Fibroblast of villous mesenchyme (primary cell): ENCODE measurements at regions not wholly inside any gene's neighbourhood (a gene's known extent, or its start where the extent isn't known, plus 50 kb on each side); places are given as distances from the start of the nearest gene placed in this dataset.

Experiments used
- DNase-seq: peaks from one replicate; pipeline ENCODE4 v3.0.0-alpha.2; 2010; ENCODE audit warnings: low read depth
- H3K4me3 ChIP-seq: 2 replicates; pipeline ENCODE4 v1.5.1; 2011; ENCODE audit warnings: low read depth, mild to moderate bottlenecking, low read length
- CTCF ChIP-seq: IDR thresholded peaks from 2 replicates; pipeline ENCODE4 v1.5.1; 2012; ENCODE audit warnings: low read depth, mild to moderate bottlenecking, low read length; ENCODE audit not compliant: insufficient read depth

DNA sequence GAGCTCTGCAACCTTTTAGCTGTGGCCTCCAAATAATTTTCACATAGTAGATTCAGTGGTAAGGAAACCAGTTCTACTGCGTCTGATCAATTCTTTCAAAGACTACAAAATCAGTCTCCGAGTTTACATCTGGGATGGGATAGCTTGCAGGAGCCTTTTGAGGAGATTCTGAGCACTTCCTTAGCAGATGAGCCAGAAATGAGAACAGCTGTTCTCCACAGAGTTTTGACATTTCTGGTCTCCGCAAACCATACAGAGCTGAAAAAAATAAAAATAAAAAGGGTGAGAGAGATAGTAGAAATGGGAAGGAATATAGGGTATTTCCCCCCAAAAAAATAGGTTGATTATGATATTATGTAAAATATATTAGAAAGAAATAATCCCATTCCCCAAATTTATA is 119.3 kb downstream of the LYPLAL1 start:
- TF ChIP-seq CTCF, result no peak
- H3K4me3 ChIP-seq, result no peak overlapping the region
- no peak for DNase-seq

DNA sequence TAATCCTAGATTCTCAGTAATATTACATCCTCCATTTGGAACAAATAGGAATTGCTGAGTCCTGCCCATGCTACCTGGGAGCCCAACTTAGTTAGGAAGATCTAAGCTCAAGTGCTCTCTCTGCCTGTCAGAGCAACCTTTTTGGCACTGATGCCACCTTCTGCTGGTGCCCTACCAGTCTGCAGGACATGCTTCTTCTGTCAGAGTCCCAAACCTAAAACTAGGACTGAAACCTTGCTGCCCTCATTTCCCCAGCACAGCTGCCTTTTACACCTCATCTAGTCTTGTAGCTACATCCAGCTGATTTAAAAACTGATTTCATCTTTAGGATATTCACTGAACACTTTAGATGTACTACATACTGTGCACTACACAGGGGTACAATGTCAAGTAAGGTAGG is 118.7 kb downstream of the LYPLAL1 start:
- DNase-seq, result no peak
- no peak overlapping the region for H3K4me3 ChIP-seq
- TF ChIP-seq CTCF, result no peak

GRCh38 chr1:219289171-219289570 is 115.5 kb downstream of the LYPLAL1 start:
- H3K4me3 ChIP-seq, result no peak overlapping the region
- no peak for TF ChIP-seq CTCF
- no peak for DNase-seq

GRCh38 chr1:219283541-219283940 is 109.9 kb downstream of the LYPLAL1 start:
- H3K4me3 ChIP-seq, result no peak overlapping the region
- TF ChIP-seq CTCF, result no peak
- DNase-seq, result no peak

DNA sequence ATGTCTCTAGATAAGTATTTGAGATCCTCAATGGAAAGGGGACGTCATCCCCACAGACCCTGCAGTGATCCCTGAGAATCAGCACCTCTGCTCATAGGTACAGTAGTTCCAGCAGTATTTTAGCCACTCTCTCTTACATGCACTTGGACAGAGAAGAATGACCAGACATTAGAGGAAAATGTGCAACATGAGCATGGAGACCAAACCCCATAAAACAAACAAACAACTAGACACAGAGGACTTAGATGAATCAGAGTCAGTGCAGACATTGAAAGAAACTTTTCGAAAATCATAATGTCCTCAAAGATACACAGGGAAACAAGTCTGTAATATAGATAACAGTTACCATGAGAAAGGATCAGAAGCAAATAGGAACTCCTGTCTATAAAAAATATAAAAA is 108.2 kb downstream of the LYPLAL1 start:
- TF ChIP-seq CTCF, result no peak
- H3K4me3 ChIP-seq, result no peak overlapping the region
- no peak for DNase-seq

DNA sequence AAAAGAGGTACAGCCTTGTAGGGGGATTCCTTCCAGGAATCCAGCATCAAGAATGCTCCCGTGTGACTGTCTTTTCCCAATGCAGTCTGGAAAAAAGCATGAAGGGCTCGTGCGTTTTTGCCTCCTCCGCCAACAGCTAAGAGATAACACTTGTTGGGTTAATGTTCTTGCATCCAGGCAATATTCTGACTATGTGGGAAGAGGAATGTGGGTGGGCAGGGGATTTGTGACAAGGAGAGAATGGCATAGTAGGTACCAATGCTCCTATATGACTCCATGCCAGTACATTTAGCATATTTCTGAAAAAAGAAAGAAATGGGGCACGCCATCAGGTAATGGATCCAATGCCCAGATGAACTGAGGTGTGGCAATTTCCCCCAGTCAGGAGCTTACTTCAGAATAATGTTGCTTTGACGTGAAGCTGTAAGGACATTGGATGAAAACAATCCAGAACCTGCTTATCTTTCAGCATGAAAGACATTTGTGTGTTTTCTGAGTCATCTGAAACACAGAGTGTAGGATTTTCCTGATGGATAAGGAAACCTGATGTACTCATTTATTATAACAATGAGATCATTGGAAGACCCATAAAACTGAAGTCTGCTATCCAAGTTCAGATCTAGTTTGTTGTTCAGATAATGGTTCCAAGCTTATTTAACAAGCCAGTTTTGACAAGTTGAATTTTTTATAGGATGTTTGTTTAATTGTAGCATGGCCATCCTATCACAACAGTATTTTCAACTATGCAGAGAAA is 105.5 kb downstream of the LYPLAL1 start:
- no peak for TF ChIP-seq CTCF
- DNase-seq, result peak; percentile 28
- no peak overlapping the region for H3K4me3 ChIP-seq

GRCh38 chr1:219278288-219278687 is 104.6 kb downstream of the LYPLAL1 start:
- no peak overlapping the region for H3K4me3 ChIP-seq
- DNase-seq, result no peak
- TF ChIP-seq CTCF, result no peak
